Frontal cortex (tissue), 3 donors: ENCODE measurements at regions not wholly inside any gene's neighbourhood (a gene's known extent, or its start where the extent isn't known, plus 50 kb on each side); places are given as distances from the start of the nearest gene placed in this dataset.
"Not testable (repeated sequence)": the region's sequence is repeated elsewhere in the genome, so short reads cannot be mapped to it uniquely, and the experiment has no call there.

ENCODE experiments used
- DNase-seq, 2 donors: peaks; one replicate each; pipeline ENCODE4 v3.0.0; 2012; ENCODE audit warnings: low spot score in 2 of 2
- FAIRE-seq: peaks from 2 replicates; lab custom pipeline; 2012; peaks lifted over from hg19 to GRCh38; lab: Jason Lieb, UNC
- donor health status: control.
- donor health status: control.
- donor health status: control.

- not testable (repeated sequence) for DNase-seq, FAIRE-seq
Measured at GRCh38 chr6:74468552-74468951, 737.3 kb downstream of the COL12A1 start.

GRCh38 chr6:74467533-74468215 lies 738.2 kb downstream of the COL12A1 start:
- FAIRE-seq (no peak), DNase-seq (no peak)

- FAIRE-seq = no peak
- DNase-seq = no peak
Measured at GRCh38 chr6:74466572-74466971, 739.3 kb downstream of the COL12A1 start.

GRCh38 chr6:74459260-74459659 lies 746.6 kb downstream of the COL12A1 start:
- no peak for DNase-seq
- FAIRE-seq = no peak

- no peak for DNase-seq
Measured at GRCh38 chr6:74458536-74458935, 747.3 kb downstream of the COL12A1 start.

GRCh38 chr6:74455786-74456185 lies 750.1 kb downstream of the COL12A1 start:
- FAIRE-seq (no peak), DNase-seq (no peak)

More at GRCh38 chr6:74458536-74458935, 747.3 kb downstream of the COL12A1 start:
- no peak for FAIRE-seq

GRCh38 chr6:74451953-74452352 lies 753.9 kb downstream of the COL12A1 start:
- FAIRE-seq (no peak), DNase-seq (no peak)

GRCh38 chr6:74448850-74449249 lies 752.8 kb downstream of the CD109 start:
- FAIRE-seq (no peak), DNase-seq (no peak)

GRCh38 chr6:74447013-74447412 lies 751.0 kb downstream of the CD109 start:
- FAIRE-seq (no peak), DNase-seq (no peak)

- DNase-seq (no peak), FAIRE-seq (no peak)
Measured at GRCh38 chr6:74439123-74439811, 743.3 kb downstream of the CD109 start.

- not testable (repeated sequence) for DNase-seq
- FAIRE-seq = peak; percentile 64
Measured at GRCh38 chr6:74438395-74438794, 742.4 kb downstream of the CD109 start.

- FAIRE-seq = no peak
Measured at GRCh38 chr6:74434171-74434570, 738.2 kb downstream of the CD109 start.

GRCh38 chr6:74431873-74432580 lies 736.0 kb downstream of the CD109 start:
- no peak for DNase-seq
- no peak for FAIRE-seq

More at GRCh38 chr6:74434171-74434570, 738.2 kb downstream of the CD109 start:
- DNase-seq = no peak

GRCh38 chr6:74420221-74420620 lies 724.2 kb downstream of the CD109 start:
- DNase-seq (no peak), FAIRE-seq (no peak)

GRCh38 chr6:74415056-74415455 lies 719.1 kb downstream of the CD109 start:
- DNase-seq = no peak
- FAIRE-seq = no peak

GRCh38 chr6:74410630-74411029 lies 714.6 kb downstream of the CD109 start:
- DNase-seq (no peak), FAIRE-seq (no peak)

GRCh38 chr6:74409447-74409846 lies 713.4 kb downstream of the CD109 start:
- FAIRE-seq (no peak), DNase-seq (peak in 1 of 2 donors; percentile 2)

- no peak for FAIRE-seq
- DNase-seq = no peak
Measured at GRCh38 chr6:74408844-74409243, 712.8 kb downstream of the CD109 start.

- DNase-seq (no peak), FAIRE-seq (no peak)
Measured at GRCh38 chr6:74404366-74404765, 708.4 kb downstream of the CD109 start.

- FAIRE-seq (no peak), DNase-seq (no peak)
Measured at GRCh38 chr6:74402781-74403180, 706.8 kb downstream of the CD109 start.

- DNase-seq, FAIRE-seq: not testable (repeated sequence)
Measured at GRCh38 chr6:74378437-74378836, 682.4 kb downstream of the CD109 start.
